Keratinocyte (primary cell): ENCODE measurements at regions not wholly inside any gene's neighbourhood (a gene's known extent, or its start where the extent isn't known, plus 50 kb on each side); places are given as distances from the start of the nearest gene placed in this dataset.

Source experiments
- DNase-seq: peaks from one replicate; pipeline ENCODE4 v3.0.0-alpha.2; 2011; ENCODE audit warnings: low read depth, missing footprints, low spot score
- FAIRE-seq: peaks from 2 replicates; lab custom pipeline; 2011; peaks lifted over from hg19 to GRCh38; lab: Jason Lieb, UNC
- H2AFZ ChIP-seq: 2 replicates; pipeline ENCODE4 v1.6.0; 2012; ENCODE audit warnings: low read length, control low read depth, inconsistent platforms; ENCODE audit not compliant: control insufficient read depth
- H3K27ac ChIP-seq: 2 replicates; pipeline ENCODE4 v1.5.1; 2011; ENCODE audit warnings: low read length; ENCODE audit not compliant: control insufficient read depth, insufficient read depth
- H3K27me3 ChIP-seq: 3 replicates; pipeline ENCODE4 v1.6.0; 2011; ENCODE audit warnings: low read length; ENCODE audit not compliant: control insufficient read depth, insufficient read depth; ENCODE audit errors: extremely low read depth
- H3K36me3 ChIP-seq, 2 experiments: 2 replicates in 1 of 2; 3 replicates in 1 of 2; pipeline ENCODE4 v1.5.1; 2011; ENCODE audit warnings: low read length in 2 of 2, mild to moderate bottlenecking in 1 of 2; ENCODE audit not compliant: control insufficient read depth in 2 of 2, insufficient read depth in 2 of 2; ENCODE audit errors: extremely low read depth in 1 of 2
- H3K4me1 ChIP-seq: 3 replicates; pipeline ENCODE4 v1.5.1; 2011; ENCODE audit warnings: low read length; ENCODE audit not compliant: control insufficient read depth, insufficient read depth; ENCODE audit errors: extremely low read depth
- H3K4me2 ChIP-seq: 3 replicates; pipeline ENCODE4 v1.6.0; 2011; ENCODE audit warnings: low read depth, low read length; ENCODE audit not compliant: control insufficient read depth, insufficient read depth; ENCODE audit errors: extremely low read depth
- H3K4me3 ChIP-seq, 3 experiments: fragments of 200-600 bp in 1 of 3; sonication (generic) in 1 of 3; 2 replicates in 2 of 3; 3 replicates in 1 of 3; pipeline ENCODE4 v1.5.1; 2011 to 2016; ENCODE audit warnings: low read length in 3 of 3, mild to moderate bottlenecking in 3 of 3, control low read depth in 2 of 3, inconsistent platforms in 1 of 3, low read depth in 1 of 3, mixed read lengths in 1 of 3, mixed run types in 1 of 3, moderate library complexity in 1 of 3; ENCODE audit not compliant: control insufficient read depth in 2 of 3, insufficient read depth in 2 of 3; ENCODE audit errors: extremely low read depth in 1 of 3
- H3K79me2 ChIP-seq: 2 replicates; pipeline ENCODE4 v1.6.0; 2012; ENCODE audit warnings: low read length; ENCODE audit not compliant: control insufficient read depth, insufficient read depth
- H3K9ac ChIP-seq: 3 replicates; pipeline ENCODE4 v1.6.0; 2011; ENCODE audit warnings: low read length; ENCODE audit not compliant: control insufficient read depth, insufficient read depth; ENCODE audit errors: extremely low read depth
- H3K9me1 ChIP-seq: 3 replicates; pipeline ENCODE4 v1.6.0; 2011; ENCODE audit warnings: low read length; ENCODE audit not compliant: control insufficient read depth, insufficient read depth; ENCODE audit errors: extremely low read depth
- H3K9me3 ChIP-seq: 2 replicates; pipeline ENCODE4 v1.5.1; 2012; ENCODE audit warnings: low read depth, low read length; ENCODE audit not compliant: control insufficient read depth
- H4K20me1 ChIP-seq: 3 replicates; pipeline ENCODE4 v1.6.0; 2011; ENCODE audit warnings: low read length; ENCODE audit not compliant: control insufficient read depth, insufficient read depth; ENCODE audit errors: extremely low read depth
- CTCF ChIP-seq, 3 experiments: IDR thresholded peaks in 1 of 3; conservative IDR thresholded peaks in 1 of 3; optimal IDR thresholded peaks in 1 of 3; 2 replicates in 2 of 3; 3 replicates in 1 of 3; pipeline versions ENCODE3 to v1.5.1; 2011; ENCODE audit warnings: low read length in 3 of 3, mild to moderate bottlenecking in 3 of 3, moderate library complexity in 2 of 3, control low read depth in 1 of 3, inconsistent platforms in 1 of 3; ENCODE audit not compliant: insufficient read depth in 2 of 3; ENCODE audit errors: extremely low read depth in 1 of 3
- EZH2 ChIP-seq: IDR thresholded peaks from one replicate; pipeline ENCODE4 v1.6.1; 2012; ENCODE audit warnings: inconsistent platforms, mild to moderate bottlenecking, low read length, moderate library complexity
- dilution Hi-C: fragments of 300-500 bp; cut with MboI; formaldehyde crosslinking; loops from one replicate; pipeline ENCODE4 v1.7.0; 2020; ENCODE audit warnings: low sequenced_read_pairs; ENCODE audit not compliant: extremely low pct_ligation_motif_present

- no peaks in the 10 kb centered on the region for H3K27me3 ChIP-seq
- no peaks in the 10 kb centered on the region for H3K9me3 ChIP-seq
- dilution Hi-C loops: no loop called here
- no peaks in the 10 kb centered on the region for H4K20me1 ChIP-seq
- H3K79me2 ChIP-seq: no peaks in the 10 kb centered on the region
- H3K27ac ChIP-seq: no peak overlapping the region
- FAIRE-seq (no peak), DNase-seq (no peak)
- no peaks in the 10 kb centered on the region for H3K36me3 ChIP-seq
- no peak overlapping the region for H3K4me3 ChIP-seq
- no peak overlapping the region for H3K4me2 ChIP-seq
- H2AFZ ChIP-seq: no peak overlapping the region
- H3K4me1 ChIP-seq: no peaks in the 10 kb centered on the region
- no peaks in the 10 kb centered on the region for H3K9me1 ChIP-seq
- TF ChIP-seq CTCF (optimal IDR thresholded peaks at IDR 0.05 in 1 of 3, IDR thresholded peaks at IDR 0.05 in 1 of 3, conservative IDR thresholded peaks at IDR 0.05 in 1 of 3; ENCODE audit: extremely low read depth in 1 of 3, insufficient read depth in 2 of 3, low read length in 3 of 3): no peak
- TF ChIP-seq EZH2: no peak
- H3K9ac ChIP-seq: no peak overlapping the region
These were observed 190.5 kb upstream of the DCN start for GRCh38 chr12:91373086-91373485.

GRCh38 chr12:91370086-91370868 lies 187.7 kb upstream of the DCN start:
- H3K4me3 ChIP-seq: no peak overlapping the region
- DNase-seq: no peak
- dilution Hi-C loops: no loop called here
- no peak overlapping the region for H3K4me2 ChIP-seq
- no peaks in the 10 kb centered on the region for H3K36me3 ChIP-seq
- no peaks in the 10 kb centered on the region for H3K79me2 ChIP-seq
- no peak overlapping the region for H3K27ac ChIP-seq
- H3K9ac ChIP-seq: no peak overlapping the region
- no peak for TF ChIP-seq CTCF (optimal IDR thresholded peaks at IDR 0.05 in 1 of 3, IDR thresholded peaks at IDR 0.05 in 1 of 3, conservative IDR thresholded peaks at IDR 0.05 in 1 of 3; ENCODE audit: extremely low read depth in 1 of 3, insufficient read depth in 2 of 3, low read length in 3 of 3)
- no peak for TF ChIP-seq EZH2
- no peaks in the 10 kb centered on the region for H3K4me1 ChIP-seq
- H3K27me3 ChIP-seq: no peaks in the 10 kb centered on the region
- no peaks in the 10 kb centered on the region for H3K9me3 ChIP-seq
- peak; percentile 13 for FAIRE-seq
- H2AFZ ChIP-seq: no peak overlapping the region
- H3K9me1 ChIP-seq: no peaks in the 10 kb centered on the region
- H4K20me1 ChIP-seq: no peaks in the 10 kb centered on the region
